NCI-H460 (cell line): ENCODE measurements at regions not wholly inside any gene's neighbourhood (a gene's known extent, or its start where the extent isn't known, plus 50 kb on each side); places are given as distances from the start of the nearest gene placed in this dataset.

ENCODE experiments used
- DNase-seq: peaks from one replicate; pipeline ENCODE4 v3.0.0-alpha.2; 2016; ENCODE audit warnings: low read depth; ENCODE audit errors: extremely low read depth

GRCh38 chr3:127461286-127461910 is 129.1 kb downstream of the TPRA1 start:
- DNase-seq = no peak

- no peak for DNase-seq
Measured at GRCh38 chr3:127459891-127460290, 130.6 kb downstream of the TPRA1 start.

GRCh38 chr3:127458696-127459604 is 131.6 kb downstream of the TPRA1 start:
- DNase-seq = no peak

- DNase-seq = no peak
Measured at GRCh38 chr3:127457546-127458145, 132.9 kb downstream of the TPRA1 start.

GRCh38 chr3:127457094-127457475 is 133.4 kb downstream of the TPRA1 start:
- no peak for DNase-seq

GRCh38 chr3:127456471-127457093 is 134.0 kb downstream of the TPRA1 start:
- no peak for DNase-seq

- peak; percentile 54 for DNase-seq
Measured at GRCh38 chr3:127455541-127456450, 134.7 kb downstream of the TPRA1 start.

- DNase-seq = no peak
Measured at GRCh38 chr3:127454968-127455367, 135.6 kb downstream of the TPRA1 start.

- DNase-seq = no peak
Measured at GRCh38 chr3:127454051-127454450, 136.5 kb downstream of the TPRA1 start.

GRCh38 chr3:127452321-127452821 is 138.2 kb downstream of the TPRA1 start:
- DNase-seq = no peak

- no peak for DNase-seq
Measured at GRCh38 chr3:127451321-127451720, 139.2 kb downstream of the TPRA1 start.

GRCh38 chr3:127450331-127450730 is 140.2 kb downstream of the TPRA1 start:
- DNase-seq = no peak

GRCh38 chr3:127449486-127450212 is 140.9 kb downstream of the TPRA1 start:
- DNase-seq = no peak

- DNase-seq = no peak
Measured at GRCh38 chr3:127448671-127449070, 141.9 kb downstream of the TPRA1 start.

GRCh38 chr3:127448161-127448561 is 142.4 kb downstream of the TPRA1 start:
- DNase-seq = no peak

GRCh38 chr3:127446756-127447155 is 143.8 kb downstream of the TPRA1 start:
- DNase-seq = no peak

- no peak for DNase-seq
Measured at GRCh38 chr3:127445581-127446343, 144.8 kb downstream of the TPRA1 start.

GRCh38 chr3:127444761-127445160 is 145.8 kb downstream of the TPRA1 start:
- no peak for DNase-seq
